Astrocyte of the spinal cord (primary cell): ENCODE measurements at regions not wholly inside any gene's neighbourhood (a gene's known extent, or its start where the extent isn't known, plus 50 kb on each side); places are given as distances from the start of the nearest gene placed in this dataset.

Source experiments
- DNase-seq: peaks from one replicate; pipeline ENCODE4 v3.0.0; 2011; ENCODE audit warnings: low read depth, low spot score
- H3K4me3 ChIP-seq: 2 replicates; pipeline ENCODE4 v1.5.1; 2011; ENCODE audit warnings: low read depth, mild to moderate bottlenecking, low read length, moderate library complexity
- CTCF ChIP-seq: IDR thresholded peaks from 2 replicates; pipeline ENCODE4 v1.5.1; 2012; ENCODE audit warnings: low read depth, mild to moderate bottlenecking, low read length, inconsistent platforms
- in situ Hi-C: cut with HindIII; loops from 2 replicates; pipeline ENCODE4 v1.10.0; 2017; ENCODE audit warnings: low sequenced_read_pairs

- no peak for DNase-seq
- no peak overlapping the region for H3K4me3 ChIP-seq
- TF ChIP-seq CTCF: no peak
- in situ Hi-C loops: no loop called here
These were observed 136.9 kb upstream of the SALL4 start for GRCh38 chr20:51939259-51939585.

GRCh38 chr20:51938559-51939258 lies 136.4 kb upstream of the SALL4 start:
- TF ChIP-seq CTCF: no peak
- in situ Hi-C loops: no loop called here
- no peak for DNase-seq
- H3K4me3 ChIP-seq: no peak overlapping the region

DNA sequence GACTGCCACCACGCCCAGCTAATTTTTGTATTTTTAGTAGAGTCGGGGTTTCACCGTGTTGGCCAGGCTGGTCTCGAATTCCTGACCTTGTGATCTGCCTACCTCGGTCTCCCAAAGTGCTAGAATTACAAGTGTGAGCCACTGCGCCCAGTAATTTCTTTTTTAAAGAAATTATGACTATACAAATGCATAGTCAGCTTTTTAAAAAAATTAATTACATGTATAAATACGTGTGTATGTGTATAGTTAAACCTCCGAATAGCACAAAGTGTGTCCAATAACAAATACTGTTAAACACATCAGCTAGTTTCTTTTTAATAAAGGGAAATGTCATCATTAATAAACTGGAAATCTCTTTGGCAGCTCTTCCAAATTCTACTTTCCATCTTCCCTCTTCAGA lies 135.5 kb upstream of the SALL4 start:
- TF ChIP-seq CTCF: no peak
- in situ Hi-C loops: no loop called here
- no peak overlapping the region for H3K4me3 ChIP-seq
- no peak for DNase-seq

DNA sequence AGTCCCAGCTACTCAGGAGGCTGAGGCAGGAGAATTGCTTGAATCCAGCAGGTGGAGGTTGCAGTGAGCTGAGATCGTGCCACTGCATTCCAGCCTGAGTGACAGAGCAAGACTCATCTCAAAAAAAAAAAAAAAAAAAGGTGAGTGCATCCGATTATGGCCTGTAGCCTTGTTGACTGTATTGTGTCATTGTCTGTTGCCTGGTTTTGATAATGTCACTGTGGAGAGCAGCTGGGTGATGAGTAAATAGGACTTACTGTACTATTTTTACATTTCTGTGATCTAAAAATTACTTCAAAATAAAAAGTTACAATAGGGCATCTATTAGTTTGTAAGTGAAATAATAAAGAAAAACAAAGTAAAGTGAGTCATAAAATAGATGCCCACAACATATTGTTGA lies 134.1 kb upstream of the SALL4 start:
- in situ Hi-C loops: no loop called here
- DNase-seq: no peak
- H3K4me3 ChIP-seq: no peak overlapping the region
- TF ChIP-seq CTCF: no peak

- TF ChIP-seq CTCF: no peak
- in situ Hi-C loops: no loop called here
- no peak for DNase-seq
- H3K4me3 ChIP-seq: no peak overlapping the region
These were observed 132.7 kb upstream of the SALL4 start for GRCh38 chr20:51935003-51935358.

DNA sequence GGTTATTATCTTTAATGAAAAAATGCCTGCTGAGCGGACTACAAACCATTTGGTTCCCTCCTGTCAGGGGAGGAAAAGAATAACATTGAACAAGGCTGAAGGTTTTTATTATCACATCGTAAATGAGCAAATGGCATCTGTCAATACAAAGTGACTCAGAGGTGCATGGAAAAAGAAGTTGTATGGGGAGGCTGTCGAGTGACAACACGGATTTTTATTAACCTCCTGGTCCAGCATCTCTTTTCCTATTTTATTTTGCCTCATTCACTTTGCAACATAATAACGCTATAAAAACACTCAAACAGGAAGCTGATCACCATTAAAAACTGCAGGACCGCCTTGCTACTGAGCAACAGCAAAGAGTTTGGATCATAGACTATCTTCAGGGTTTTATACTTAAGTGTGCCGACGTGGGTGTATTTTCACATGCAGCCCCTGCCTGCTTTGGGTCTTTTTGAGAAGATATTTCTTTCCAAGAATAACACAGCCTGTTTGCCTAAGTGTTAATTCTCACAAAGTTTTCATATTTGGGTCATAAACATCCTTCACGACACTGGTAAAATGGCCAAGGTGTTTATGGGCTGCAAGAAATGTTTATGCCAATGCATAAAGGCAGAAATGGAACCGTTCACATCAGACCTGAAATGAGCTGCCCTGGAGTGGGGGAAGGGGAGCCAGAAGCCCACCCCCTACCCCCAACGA lies 132.1 kb upstream of the SALL4 start:
- TF ChIP-seq CTCF: no peak
- no peak overlapping the region for H3K4me3 ChIP-seq
- in situ Hi-C loops: no loop called here
- DNase-seq: no peak
